PC-9 (cell line): ENCODE measurements at regions not wholly inside any gene's neighbourhood (a gene's known extent, or its start where the extent isn't known, plus 50 kb on each side); places are given as distances from the start of the nearest gene placed in this dataset.

Experiments
- EZH2 ChIP-seq: fragments of 200-600 bp; sonication (generic); IDR thresholded peaks from 2 replicates; pipeline ENCODE4 v1.8.0; 2017; ENCODE audit warnings: antibody characterized with exemption, low read depth
- TF ChIP-seq, protein P1 (sequence below): fragments of 200-600 bp; sonication (generic); conservative IDR thresholded peaks from 2 replicates; pipeline ENCODE4 v1.6.1; 2017; ENCODE audit warnings: mixed run types, antibody characterized with exemption, mild to moderate bottlenecking, moderate library complexity

- TF ChIP-seq, protein P1, sequence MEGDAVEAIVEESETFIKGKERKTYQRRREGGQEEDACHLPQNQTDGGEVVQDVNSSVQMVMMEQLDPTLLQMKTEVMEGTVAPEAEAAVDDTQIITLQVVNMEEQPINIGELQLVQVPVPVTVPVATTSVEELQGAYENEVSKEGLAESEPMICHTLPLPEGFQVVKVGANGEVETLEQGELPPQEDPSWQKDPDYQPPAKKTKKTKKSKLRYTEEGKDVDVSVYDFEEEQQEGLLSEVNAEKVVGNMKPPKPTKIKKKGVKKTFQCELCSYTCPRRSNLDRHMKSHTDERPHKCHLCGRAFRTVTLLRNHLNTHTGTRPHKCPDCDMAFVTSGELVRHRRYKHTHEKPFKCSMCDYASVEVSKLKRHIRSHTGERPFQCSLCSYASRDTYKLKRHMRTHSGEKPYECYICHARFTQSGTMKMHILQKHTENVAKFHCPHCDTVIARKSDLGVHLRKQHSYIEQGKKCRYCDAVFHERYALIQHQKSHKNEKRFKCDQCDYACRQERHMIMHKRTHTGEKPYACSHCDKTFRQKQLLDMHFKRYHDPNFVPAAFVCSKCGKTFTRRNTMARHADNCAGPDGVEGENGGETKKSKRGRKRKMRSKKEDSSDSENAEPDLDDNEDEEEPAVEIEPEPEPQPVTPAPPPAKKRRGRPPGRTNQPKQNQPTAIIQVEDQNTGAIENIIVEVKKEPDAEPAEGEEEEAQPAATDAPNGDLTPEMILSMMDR = no peak
- TF ChIP-seq EZH2 = no peak
These were observed 93.5 kb upstream of the GSC start for GRCh38 chr14:94863366-94863765.
